Caco-2 (cell line): ENCODE measurements at regions not wholly inside any gene's neighbourhood (a gene's known extent, or its start where the extent isn't known, plus 50 kb on each side); places are given as distances from the start of the nearest gene placed in this dataset.

ENCODE experiments used
- BruUV-seq: library from RNA; stranded (reverse); fragments of 400-500 nt; replicated peaks from 2 replicates; lab custom pipeline; 2021; lab: Mats Ljungman, UMichigan
- CTCF ChIA-PET: fragments of 300-600 bp; sonication (Branson Sonifier 250); formaldehyde crosslinking; loops from one replicate; lab custom pipeline; 2022; ENCODE audit warnings: antibody characterized with exemption; lab: Charles Lee
- POLR2A ChIA-PET: fragments of 300-600 bp; sonication (Branson Sonifier 250); formaldehyde crosslinking; loops from one replicate; lab custom pipeline; 2022; ENCODE audit warnings: antibody characterized with exemption; lab: Charles Lee
- DNase-seq, 2 experiments: peaks; one replicate each; pipeline versions ENCODE4 v3.0.0 to v3.0.0-alpha.2; 2020 to 2022
- H3K27me3 ChIP-seq: replicated peaks from 2 replicates; pipeline ENCODE4 v1.6.0; 2011; ENCODE audit warnings: low read length; ENCODE audit not compliant: control insufficient read depth, insufficient read depth
- H3K36me3 ChIP-seq: 2 replicates; pipeline ENCODE4 v1.5.1; 2011; ENCODE audit warnings: low read length; ENCODE audit not compliant: control insufficient read depth, insufficient read depth
- H3K4me1 ChIP-seq: fragments of 250-450 bp; sonication (Bioruptor Pico); 2 replicates; pipeline ENCODE4 v1.5.1; 2020; ENCODE audit warnings: mild to moderate bottlenecking
- H3K4me3 ChIP-seq: 2 replicates; pipeline ENCODE4 v1.5.1; 2011; ENCODE audit warnings: low read depth, mild to moderate bottlenecking, control low read depth, low read length
- H3K9me3 ChIP-seq: fragments of 250-450 bp; sonication (Bioruptor Pico); 2 replicates; pipeline ENCODE4 v1.5.1; 2020; ENCODE audit warnings: mild to moderate bottlenecking, moderate library complexity
- H3K27ac Mint-ChIP-seq: one replicate; pipeline ENCODE4 v1.8.0; 2022; ENCODE audit warnings: mixed read lengths; ENCODE audit not compliant: unreplicated experiment
- H3K27me3 Mint-ChIP-seq: one replicate; pipeline ENCODE4 v1.8.0; 2022; ENCODE audit warnings: mixed read lengths; ENCODE audit not compliant: insufficient read depth, unreplicated experiment
- H3K36me3 Mint-ChIP-seq: one replicate; pipeline ENCODE4 v1.8.0; 2022; ENCODE audit warnings: mild to moderate bottlenecking, mixed read lengths; ENCODE audit not compliant: insufficient read depth, unreplicated experiment
- H3K4me1 Mint-ChIP-seq: one replicate; pipeline ENCODE4 v1.8.0; 2022; ENCODE audit warnings: low read depth, mixed read lengths; ENCODE audit not compliant: unreplicated experiment
- H3K4me3 Mint-ChIP-seq: one replicate; pipeline ENCODE4 v1.8.0; 2022; ENCODE audit warnings: mild to moderate bottlenecking, moderate library complexity, mixed read lengths; ENCODE audit not compliant: unreplicated experiment
- H3K9me3 Mint-ChIP-seq: one replicate; pipeline ENCODE4 v1.8.0; 2022; ENCODE audit warnings: mixed read lengths; ENCODE audit not compliant: unreplicated experiment
- CTCF ChIP-seq, 2 experiments: fragments of 200-600 bp in 1 of 2; IDR thresholded peaks; 1 replicate in 1 of 2; 2 replicates in 1 of 2; pipeline versions ENCODE4 v1.5.1 to v1.8.0; 2011 to 2022; ENCODE audit warnings: antibody characterized with exemption in 1 of 2, control low read depth in 1 of 2, inconsistent platforms in 1 of 2, low read depth in 1 of 2, low read length in 1 of 2, mild to moderate bottlenecking in 1 of 2, moderate library complexity in 1 of 2; ENCODE audit not compliant: insufficient read depth in 1 of 2, severe bottlenecking in 1 of 2, unreplicated experiment in 1 of 2
- intact Hi-C: fragments of 100-400 bp; cut with micrococcal nuclease; formaldehyde crosslinking; loops from one replicate; pipeline ENCODE4 v1.10.0; 2022; ENCODE audit not compliant: unreplicated experiment

DNA sequence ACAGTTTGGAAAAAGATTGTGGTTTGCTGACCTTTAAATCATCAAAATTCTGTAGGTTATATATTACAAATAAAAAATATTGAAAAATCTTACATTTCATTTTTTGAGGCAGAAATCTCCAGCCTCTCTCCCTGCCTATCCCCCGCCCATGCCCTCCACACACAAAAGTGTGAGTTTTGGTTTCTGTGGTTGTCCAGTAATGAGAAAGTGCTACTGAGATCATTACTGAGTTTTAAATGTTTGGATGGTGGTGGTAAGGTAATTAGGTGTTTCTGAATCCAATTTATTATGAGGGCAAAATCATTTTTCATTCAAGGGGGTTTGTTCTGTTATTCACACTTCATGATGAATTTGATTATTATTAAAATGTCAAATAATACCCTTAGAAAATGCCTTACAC is 448.0 kb upstream of the SLC10A2 start:
- CTCF ChIA-PET: no interaction called here
- no peaks in the 10 kb centered on the region for H3K27me3 ChIP-seq
- Mint-ChIP-seq H3K36me3 (no peaks in the 10 kb centered on the region), H3K4me1 (no peaks in the 10 kb centered on the region), H3K27me3 (no peaks in the 10 kb centered on the region), H3K9me3 (no peaks in the 10 kb centered on the region), H3K27ac (no peak overlapping the region), H3K4me3 (no peak overlapping the region)
- intact Hi-C loops: loop anchor here (5.0 to 10.0 kb wide), 2 partner anchors 327 to 599 kb away; no protein-coding TSS in a partner anchor
- no peak for DNase-seq
- H3K4me3 ChIP-seq: no peak overlapping the region
- H3K36me3 ChIP-seq: no peaks in the 10 kb centered on the region
- no peaks in the 10 kb centered on the region for H3K9me3 ChIP-seq
- no peak for TF ChIP-seq CTCF (IDR thresholded peaks at IDR 0.05; ENCODE audit: insufficient read depth in 1 of 2, low read depth in 1 of 2, low read length in 1 of 2, severe bottlenecking in 1 of 2, unreplicated experiment in 1 of 2)
- POLR2A ChIA-PET: no interaction called here
- BruUV-seq: no TSS peak
- no peaks in the 10 kb centered on the region; the same call in 1 of the 2 replicates for H3K4me1 ChIP-seq

DNA sequence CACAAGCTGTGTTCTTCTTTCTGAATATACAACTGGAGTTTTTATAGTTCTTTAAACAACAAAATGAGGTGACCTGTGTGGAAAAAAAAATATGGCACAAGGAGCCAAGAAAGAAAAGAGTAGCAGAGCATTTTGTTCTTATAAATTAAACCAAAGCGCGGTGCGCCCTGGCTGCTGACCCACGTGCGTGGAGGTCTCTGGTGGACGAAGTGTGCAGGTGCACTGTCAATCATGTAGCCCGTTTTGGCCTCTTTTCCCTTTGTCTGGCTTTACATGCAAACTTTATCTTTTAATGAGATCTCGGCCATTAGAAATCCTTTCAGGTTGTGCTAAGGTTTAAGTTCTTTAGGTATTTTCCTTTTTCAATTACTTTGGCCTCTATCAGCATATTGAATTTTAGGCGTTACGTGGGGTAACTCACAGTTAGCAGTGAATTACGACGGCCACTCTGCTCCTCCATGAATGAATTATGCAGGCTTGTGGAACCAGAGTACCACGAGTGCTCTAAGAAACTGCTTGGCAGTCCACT is 443.9 kb upstream of the SLC10A2 start:
- Mint-ChIP-seq H3K4me1 (no peaks in the 10 kb centered on the region), H3K4me3 (no peak overlapping the region)

DNA sequence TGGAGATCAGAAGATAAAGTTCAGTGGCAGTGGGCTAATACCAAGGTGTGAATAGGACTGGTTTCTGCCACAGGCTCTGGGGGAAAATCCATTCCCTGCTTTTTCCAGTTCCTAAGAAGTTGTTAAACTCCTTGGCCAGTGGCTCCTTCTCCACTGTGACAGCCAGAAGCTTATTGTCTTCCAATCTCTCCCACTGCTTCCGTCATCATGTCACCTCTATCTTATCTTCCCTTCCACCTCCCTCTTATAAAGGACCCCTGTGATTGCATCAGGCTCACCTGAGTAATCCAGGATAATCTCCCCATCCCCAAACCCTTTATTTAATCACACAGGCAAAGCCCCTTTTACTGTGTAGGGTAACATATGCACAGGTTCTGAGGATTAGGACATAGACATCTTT is 431.2 kb upstream of the SLC10A2 start:
- ChIA-PET POLR2A (no interaction called here), CTCF (no interaction called here)
- no peaks in the 10 kb centered on the region for H3K27me3 ChIP-seq
- H3K4me1 ChIP-seq: no peaks in the 10 kb centered on the region
- no peak for DNase-seq
- H3K36me3 ChIP-seq: no peaks in the 10 kb centered on the region
- H3K36me3 Mint-ChIP-seq: no peaks in the 10 kb centered on the region
- H3K27me3 Mint-ChIP-seq: no peaks in the 10 kb centered on the region
- BruUV-seq: no TSS peak
- peaks cover 21% of the 10 kb centered on the region for H3K9me3 Mint-ChIP-seq
- H3K4me3 Mint-ChIP-seq: no peak overlapping the region
- TF ChIP-seq CTCF (IDR thresholded peaks at IDR 0.05; ENCODE audit: insufficient read depth in 1 of 2, low read depth in 1 of 2, low read length in 1 of 2, severe bottlenecking in 1 of 2, unreplicated experiment in 1 of 2): no peak
- intact Hi-C loops: no loop called here
- no peak overlapping the region for H3K4me3 ChIP-seq
- H3K27ac Mint-ChIP-seq: no peak overlapping the region
- peaks cover 9% of the 10 kb centered on the region for H3K9me3 ChIP-seq
- H3K4me1 Mint-ChIP-seq: no peaks in the 10 kb centered on the region

More for the DNA sequence above, 443.9 kb upstream of the SLC10A2 start:
- no TSS peak for BruUV-seq
- Mint-ChIP-seq H3K27me3 (no peaks in the 10 kb centered on the region), H3K9me3 (no peaks in the 10 kb centered on the region), H3K36me3 (no peaks in the 10 kb centered on the region), H3K27ac (no peak overlapping the region)
- Histone ChIP-seq H3K4me1 (no peaks in the 10 kb centered on the region), H3K4me3 (no peak overlapping the region), H3K36me3 (no peaks in the 10 kb centered on the region), H3K27me3 (no peaks in the 10 kb centered on the region), H3K9me3 (peaks cover 5% of the 10 kb centered on the region; the same call in 1 of the 2 replicates)
- peak in 1 of 2 experiments; percentile 50 for TF ChIP-seq CTCF (IDR thresholded peaks at IDR 0.05; ENCODE audit: insufficient read depth in 1 of 2, low read depth in 1 of 2, low read length in 1 of 2, severe bottlenecking in 1 of 2, unreplicated experiment in 1 of 2)
- DNase-seq: peak in 1 of 2 experiments; percentile 10
- intact Hi-C loops: loop anchor here (5.0 to 10.0 kb wide), 2 partner anchors 323 to 595 kb away; no protein-coding TSS in a partner anchor
- POLR2A ChIA-PET: no interaction called here
- CTCF ChIA-PET: no interaction called here
